HG03439 (cell line): ENCODE measurements at regions not wholly inside any gene's neighbourhood (a gene's known extent, or its start where the extent isn't known, plus 50 kb on each side); places are given as distances from the start of the nearest gene placed in this dataset.
"Not testable (repeated sequence)": the region's sequence is repeated elsewhere in the genome, so short reads cannot be mapped to it uniquely, and the experiment has no call there.

ENCODE experiments used
- ATAC-seq: cut with Tn5 transposase; IDR thresholded peaks from one replicate; pipeline ENCODE4 v1.9.1; 2021; ENCODE audit warnings: mild to moderate bottlenecking, moderate library complexity; ENCODE audit not compliant: unreplicated experiment

GRCh38 chr17:77332981-77333685 lies 192.4 kb downstream of the SEC14L1 start:
- no peak for ATAC-seq

GRCh38 chr17:77337150-77337549 lies 196.4 kb downstream of the SEC14L1 start:
- ATAC-seq: no peak

DNA sequence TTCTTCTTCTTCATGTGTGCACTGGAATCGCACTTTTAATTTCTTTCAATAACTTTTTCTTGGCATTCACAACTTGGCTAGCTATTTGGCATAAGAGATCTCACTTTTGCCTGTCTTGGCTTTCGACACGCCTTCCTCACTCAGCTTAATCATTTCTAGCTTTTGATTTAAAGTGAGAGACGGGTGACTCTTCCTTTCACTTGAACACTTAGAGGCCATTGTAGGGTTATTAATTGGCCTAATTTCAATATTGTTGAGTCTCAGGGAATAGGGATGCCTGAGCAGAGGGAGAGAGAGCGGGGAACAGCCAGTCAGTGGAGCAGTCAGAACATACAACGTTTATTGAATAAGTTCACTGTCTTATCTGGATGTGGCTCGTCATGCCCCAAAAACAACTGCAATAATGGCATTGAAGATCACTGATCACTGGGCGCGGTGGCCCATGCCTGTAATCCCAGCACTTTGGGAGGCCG lies 200.3 kb downstream of the SEC14L1 start:
- no peak for ATAC-seq

- not testable (repeated sequence) for ATAC-seq
Observed at GRCh38 chr17:77342656-77342990, 201.9 kb downstream of the SEC14L1 start.

DNA sequence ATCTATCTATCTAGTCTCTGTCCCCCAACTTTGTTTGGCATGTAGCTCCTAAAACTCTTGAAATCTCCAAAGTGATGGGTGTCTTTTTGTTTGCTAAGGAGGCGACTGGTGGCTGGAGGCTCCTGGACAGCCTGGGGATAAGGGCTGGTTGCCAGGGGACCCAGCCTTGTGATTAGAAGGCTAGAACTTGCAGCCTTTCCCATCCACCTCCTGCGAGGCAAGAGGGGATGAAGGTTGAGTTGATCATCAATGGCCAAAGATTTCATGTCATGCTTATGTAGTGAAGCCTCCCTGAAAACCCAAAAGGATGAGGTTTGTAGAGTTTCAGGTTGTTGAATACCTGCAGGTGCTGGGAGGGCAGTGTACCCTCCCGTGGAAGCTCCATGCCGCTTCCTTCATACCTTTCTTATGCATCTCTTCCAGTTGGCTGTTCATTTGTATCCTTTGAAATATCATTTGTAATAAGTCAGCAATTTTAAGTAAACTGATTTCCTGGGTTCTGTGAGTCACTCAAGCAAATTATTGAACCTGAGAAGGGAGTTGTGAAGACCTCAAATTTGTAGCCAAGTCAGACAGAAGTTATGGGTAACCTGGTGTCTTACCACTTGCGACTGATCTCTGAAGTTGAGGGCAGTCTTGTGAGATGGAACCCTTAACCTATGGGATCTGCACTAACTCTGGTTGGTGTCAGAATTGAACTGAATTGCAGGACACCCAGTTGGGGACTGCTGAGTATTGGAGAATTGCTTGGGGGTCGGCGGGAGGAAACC lies 202.4 kb downstream of the SEC14L1 start:
- ATAC-seq: no peak

GRCh38 chr17:77344038-77344437 lies 203.3 kb downstream of the SEC14L1 start:
- no peak for ATAC-seq

- no peak for ATAC-seq
Observed at GRCh38 chr17:77345260-77345910, 204.6 kb downstream of the SEC14L1 start.

DNA sequence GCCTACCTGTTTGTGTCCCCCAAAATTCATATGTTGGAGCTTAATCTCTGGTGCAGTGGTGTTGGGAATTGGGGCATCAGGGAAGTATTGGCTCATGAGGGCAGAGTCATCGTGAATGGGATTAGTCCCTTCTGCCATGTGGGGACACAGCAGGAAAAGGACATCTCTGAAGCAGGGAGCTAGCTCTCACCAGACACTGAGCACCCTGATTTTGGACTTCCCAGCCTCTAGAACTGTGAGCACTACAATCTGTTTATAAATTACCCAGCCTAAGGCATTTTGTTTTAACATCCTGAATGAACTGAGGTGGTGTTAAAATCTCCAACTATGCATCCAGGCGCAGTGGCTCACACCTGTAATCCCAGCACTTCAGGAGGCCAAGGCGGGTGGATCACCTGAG lies 206.0 kb downstream of the SEC14L1 start:
- ATAC-seq: no peak

DNA sequence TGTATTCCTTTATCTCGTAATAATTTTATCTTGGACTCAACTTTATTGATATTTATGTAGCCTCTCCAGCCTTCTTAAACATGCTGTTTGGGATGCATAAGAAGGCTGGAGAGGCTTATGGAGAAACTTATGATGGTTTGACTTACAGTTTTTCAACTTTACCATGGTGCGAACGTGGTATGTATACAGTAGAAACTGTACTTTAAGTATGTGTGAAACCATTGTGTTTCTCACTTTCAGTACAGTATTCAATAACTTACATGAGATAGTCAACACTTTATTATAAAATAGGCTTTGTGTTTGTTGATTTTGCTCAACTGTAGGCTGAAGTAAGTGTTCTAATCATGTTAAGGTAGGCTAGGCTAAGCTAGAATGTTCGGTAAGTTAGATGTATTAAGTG lies 206.8 kb downstream of the SEC14L1 start:
- ATAC-seq: no peak

DNA sequence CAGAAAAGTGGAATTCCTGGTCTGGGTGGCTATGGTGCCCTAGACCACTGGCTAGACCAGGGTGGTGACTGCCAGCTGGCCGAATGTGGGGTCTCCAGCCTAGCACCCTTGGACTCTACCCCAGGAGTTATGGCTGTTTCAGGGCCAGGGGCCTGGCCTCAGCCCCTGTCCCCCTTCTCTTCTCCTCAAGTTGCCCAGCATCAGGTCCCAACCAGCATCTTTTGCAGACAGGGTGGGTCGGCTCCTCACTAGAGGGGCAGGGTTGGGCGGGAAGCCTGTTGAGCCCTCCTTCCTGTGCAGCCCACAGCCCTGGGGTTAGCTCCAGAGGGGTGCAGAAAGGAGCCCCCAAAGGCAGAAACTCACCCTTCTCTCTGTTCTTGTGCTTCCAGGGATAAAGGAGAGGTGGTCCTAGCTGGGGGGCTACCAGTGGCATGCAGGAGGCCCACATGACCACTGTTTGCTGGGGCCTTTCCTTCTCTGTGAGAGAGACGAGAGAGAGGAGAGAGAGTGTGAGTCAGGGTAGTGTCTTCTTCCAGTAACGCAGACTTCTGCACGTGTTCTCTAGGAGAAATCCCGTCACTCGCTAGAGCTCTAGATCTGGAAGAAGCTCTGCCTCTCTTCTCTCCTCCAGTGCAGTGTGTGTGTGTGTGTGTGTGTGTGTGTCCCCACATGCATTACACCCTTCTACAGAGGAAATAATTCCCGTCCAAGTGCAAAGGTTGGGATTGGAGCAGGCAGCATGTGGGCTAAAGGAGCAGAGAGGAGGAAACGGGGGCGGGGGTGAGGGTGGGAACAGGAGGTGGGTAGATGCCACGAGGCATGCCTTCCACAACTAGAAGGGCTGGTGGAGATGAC lies 209.4 kb downstream of the SEC14L1 start:
- no peak for ATAC-seq

- no peak for ATAC-seq
Observed at GRCh38 chr17:77352441-77352840, 211.7 kb downstream of the SEC14L1 start.

- ATAC-seq: no peak
Observed at GRCh38 chr17:77352996-77353395, 212.2 kb downstream of the SEC14L1 start.

DNA sequence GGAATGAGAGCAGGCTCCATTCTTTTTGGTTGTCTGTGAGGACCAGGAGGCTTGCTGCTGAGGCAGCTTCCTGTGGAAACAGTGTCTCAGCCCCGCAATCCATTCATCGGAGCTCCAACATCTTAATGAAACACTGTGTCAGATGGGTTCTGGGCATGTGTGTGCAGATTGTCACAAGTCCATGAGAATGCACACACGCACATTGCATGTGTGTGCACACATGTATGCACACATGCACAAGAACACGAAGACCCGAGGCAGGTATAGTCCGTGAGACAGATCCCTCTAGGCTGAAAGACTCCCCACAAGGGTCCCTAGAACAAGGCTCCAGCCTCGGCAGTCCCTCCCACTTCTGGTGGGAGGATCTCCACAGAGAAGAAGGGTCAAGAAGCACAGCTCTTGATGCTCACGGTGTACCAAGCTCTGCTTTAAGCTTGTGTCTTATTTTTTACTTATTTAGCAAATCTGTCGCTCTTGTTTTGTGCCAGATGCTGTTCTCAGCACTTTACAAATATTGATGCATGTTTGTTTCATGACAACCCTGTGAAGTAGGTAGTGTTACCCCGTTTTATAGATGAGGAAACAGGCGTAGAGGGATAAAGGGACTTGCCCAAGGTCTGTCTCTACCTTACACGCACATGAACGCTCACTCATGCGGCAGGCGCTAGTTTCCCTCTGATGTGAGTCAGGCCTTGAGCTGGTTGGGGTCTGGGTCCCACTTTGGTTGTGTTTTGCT lies 213.1 kb downstream of the SEC14L1 start:
- ATAC-seq: no peak

DNA sequence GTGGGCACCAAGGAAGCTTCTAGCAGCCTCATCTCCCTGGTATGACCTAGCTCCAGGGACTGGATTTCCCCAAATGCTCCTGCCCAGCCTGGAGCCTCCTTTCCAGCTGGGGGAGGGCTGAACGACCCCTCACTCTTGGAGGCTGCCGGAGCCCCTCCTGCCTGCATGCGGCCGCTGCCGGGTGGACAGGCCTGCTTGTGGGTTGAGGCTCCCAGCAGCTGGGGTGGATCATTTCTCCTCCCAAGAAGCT lies 213.6 kb downstream of the SEC14L1 start:
- no peak for ATAC-seq

- no peak for ATAC-seq
Observed at GRCh38 chr17:77354670-77355455, 214.1 kb downstream of the SEC14L1 start.

DNA sequence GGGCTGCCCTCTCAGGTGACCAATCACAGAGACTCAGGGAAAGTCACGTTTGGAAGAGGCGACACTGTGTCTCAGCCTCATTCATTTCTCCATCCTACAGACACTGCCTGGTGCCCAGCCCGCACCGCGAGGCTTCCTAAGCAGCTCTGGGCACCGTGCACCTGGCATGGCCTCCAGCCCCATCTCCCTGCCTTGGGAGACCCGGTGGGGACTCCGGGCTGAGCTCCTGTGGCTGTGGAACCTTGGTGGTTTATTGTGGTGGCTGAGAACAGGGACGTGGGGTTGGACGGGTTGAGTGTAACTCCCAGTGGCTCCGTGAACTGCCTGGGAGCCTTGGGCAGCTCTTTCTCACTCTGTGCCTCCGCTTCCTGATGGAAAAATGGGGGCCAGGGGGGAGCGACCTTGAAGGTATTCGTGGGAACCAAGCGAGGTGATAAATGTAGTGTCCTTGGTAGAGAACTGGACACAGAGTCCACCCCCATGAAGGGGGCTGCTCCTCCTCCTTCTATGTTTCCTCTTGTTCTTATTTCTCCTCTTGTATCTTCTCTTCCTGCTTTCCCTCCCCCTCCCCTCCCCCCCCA lies 215.4 kb downstream of the SEC14L1 start:
- ATAC-seq: no peak

- ATAC-seq: no peak
Observed at GRCh38 chr17:77356690-77357201, 216.0 kb downstream of the SEC14L1 start.

- no peak for ATAC-seq
Observed at GRCh38 chr17:77358801-77359200, 218.0 kb downstream of the SEC14L1 start.

GRCh38 chr17:77359236-77359635 lies 218.5 kb downstream of the SEC14L1 start:
- no peak for ATAC-seq
